Lower leg skin (tissue), 3 donors: ENCODE measurements at regions not wholly inside any gene's neighbourhood (a gene's known extent, or its start where the extent isn't known, plus 50 kb on each side); places are given as distances from the start of the nearest gene placed in this dataset.

ENCODE experiments used
- POLR2A ChIP-seq, 2 donors: fragments of 450-650 bp; IDR thresholded peaks; one replicate each; pipeline ENCODE4 v1.6.1; 2016 to 2017; ENCODE audit warnings: antibody characterized with exemption in 2 of 2, mild to moderate bottlenecking in 1 of 2, moderate library complexity in 1 of 2
- TF ChIP-seq, protein P1 (sequence below), 3 donors: fragments of 450-650 bp; IDR thresholded peaks; one replicate each; pipeline ENCODE4 v1.5.1; 2016; ENCODE audit warnings: antibody characterized with exemption in 3 of 3, mild to moderate bottlenecking in 3 of 3, moderate library complexity in 2 of 3

GRCh38 chr6:126640921-126641320, 301.0 kb downstream of the CENPW start:
- no peak for TF ChIP-seq POLR2A (IDR thresholded peaks at IDR 0.05)
- TF ChIP-seq, protein P1, sequence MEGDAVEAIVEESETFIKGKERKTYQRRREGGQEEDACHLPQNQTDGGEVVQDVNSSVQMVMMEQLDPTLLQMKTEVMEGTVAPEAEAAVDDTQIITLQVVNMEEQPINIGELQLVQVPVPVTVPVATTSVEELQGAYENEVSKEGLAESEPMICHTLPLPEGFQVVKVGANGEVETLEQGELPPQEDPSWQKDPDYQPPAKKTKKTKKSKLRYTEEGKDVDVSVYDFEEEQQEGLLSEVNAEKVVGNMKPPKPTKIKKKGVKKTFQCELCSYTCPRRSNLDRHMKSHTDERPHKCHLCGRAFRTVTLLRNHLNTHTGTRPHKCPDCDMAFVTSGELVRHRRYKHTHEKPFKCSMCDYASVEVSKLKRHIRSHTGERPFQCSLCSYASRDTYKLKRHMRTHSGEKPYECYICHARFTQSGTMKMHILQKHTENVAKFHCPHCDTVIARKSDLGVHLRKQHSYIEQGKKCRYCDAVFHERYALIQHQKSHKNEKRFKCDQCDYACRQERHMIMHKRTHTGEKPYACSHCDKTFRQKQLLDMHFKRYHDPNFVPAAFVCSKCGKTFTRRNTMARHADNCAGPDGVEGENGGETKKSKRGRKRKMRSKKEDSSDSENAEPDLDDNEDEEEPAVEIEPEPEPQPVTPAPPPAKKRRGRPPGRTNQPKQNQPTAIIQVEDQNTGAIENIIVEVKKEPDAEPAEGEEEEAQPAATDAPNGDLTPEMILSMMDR (IDR thresholded peaks at IDR 0.05): no peak
